Bronchial epithelial cell (primary cell): ENCODE measurements at regions not wholly inside any gene's neighbourhood (a gene's known extent, or its start where the extent isn't known, plus 50 kb on each side); places are given as distances from the start of the nearest gene placed in this dataset.

Experiments used
- DNase-seq: peaks from one replicate; pipeline ENCODE4 v3.0.0-alpha.2; 2010; ENCODE audit warnings: low read depth
- FAIRE-seq: peaks from 2 replicates; lab custom pipeline; 2011; peaks lifted over from hg19 to GRCh38; lab: Jason Lieb, UNC
- H3K27me3 ChIP-seq: 2 replicates; pipeline ENCODE4 v1.5.1; 2011; ENCODE audit warnings: low read length; ENCODE audit not compliant: control insufficient read depth, insufficient read depth
- H3K36me3 ChIP-seq: 2 replicates; pipeline ENCODE4 v1.5.1; 2011; ENCODE audit warnings: low read length; ENCODE audit not compliant: control insufficient read depth, insufficient read depth
- H3K4me3 ChIP-seq: 2 replicates; pipeline ENCODE4 v1.5.1; 2011; ENCODE audit warnings: mild to moderate bottlenecking, low read depth, low read length, control low read depth
- TF ChIP-seq, protein P1 (sequence below): IDR thresholded peaks from 2 replicates; pipeline ENCODE4 v1.5.1; 2011; ENCODE audit warnings: mild to moderate bottlenecking, moderate library complexity, low read length, control low read depth, inconsistent platforms; ENCODE audit not compliant: insufficient read depth, severe bottlenecking

DNA sequence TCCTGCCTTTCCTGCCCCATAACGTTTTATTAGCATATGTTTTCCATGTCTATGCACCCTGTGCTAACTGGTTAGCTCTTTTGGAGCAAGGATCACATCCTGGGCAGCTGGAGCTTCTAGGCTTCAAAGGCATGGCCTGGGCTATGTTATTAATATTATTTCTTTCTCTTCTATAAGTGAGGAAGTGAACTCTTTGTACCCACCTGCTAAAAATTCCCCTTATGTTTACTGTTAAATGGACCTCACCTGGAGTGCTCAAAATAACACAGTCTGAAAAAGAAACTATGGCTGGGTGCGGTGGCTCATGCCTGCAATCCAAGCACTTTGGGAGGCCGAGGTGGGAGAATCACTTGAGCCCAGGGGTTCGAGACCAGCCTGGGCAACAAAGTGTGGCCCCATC lies 97.8 kb downstream of the TNFAIP3 start:
- DNase-seq = no peak
- Histone ChIP-seq H3K27me3 (no peaks in the 10 kb centered on the region), H3K36me3 (no peaks in the 10 kb centered on the region), H3K4me3 (no peak overlapping the region)
- TF ChIP-seq, protein P1, sequence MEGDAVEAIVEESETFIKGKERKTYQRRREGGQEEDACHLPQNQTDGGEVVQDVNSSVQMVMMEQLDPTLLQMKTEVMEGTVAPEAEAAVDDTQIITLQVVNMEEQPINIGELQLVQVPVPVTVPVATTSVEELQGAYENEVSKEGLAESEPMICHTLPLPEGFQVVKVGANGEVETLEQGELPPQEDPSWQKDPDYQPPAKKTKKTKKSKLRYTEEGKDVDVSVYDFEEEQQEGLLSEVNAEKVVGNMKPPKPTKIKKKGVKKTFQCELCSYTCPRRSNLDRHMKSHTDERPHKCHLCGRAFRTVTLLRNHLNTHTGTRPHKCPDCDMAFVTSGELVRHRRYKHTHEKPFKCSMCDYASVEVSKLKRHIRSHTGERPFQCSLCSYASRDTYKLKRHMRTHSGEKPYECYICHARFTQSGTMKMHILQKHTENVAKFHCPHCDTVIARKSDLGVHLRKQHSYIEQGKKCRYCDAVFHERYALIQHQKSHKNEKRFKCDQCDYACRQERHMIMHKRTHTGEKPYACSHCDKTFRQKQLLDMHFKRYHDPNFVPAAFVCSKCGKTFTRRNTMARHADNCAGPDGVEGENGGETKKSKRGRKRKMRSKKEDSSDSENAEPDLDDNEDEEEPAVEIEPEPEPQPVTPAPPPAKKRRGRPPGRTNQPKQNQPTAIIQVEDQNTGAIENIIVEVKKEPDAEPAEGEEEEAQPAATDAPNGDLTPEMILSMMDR = no peak
- FAIRE-seq = no peak

DNA sequence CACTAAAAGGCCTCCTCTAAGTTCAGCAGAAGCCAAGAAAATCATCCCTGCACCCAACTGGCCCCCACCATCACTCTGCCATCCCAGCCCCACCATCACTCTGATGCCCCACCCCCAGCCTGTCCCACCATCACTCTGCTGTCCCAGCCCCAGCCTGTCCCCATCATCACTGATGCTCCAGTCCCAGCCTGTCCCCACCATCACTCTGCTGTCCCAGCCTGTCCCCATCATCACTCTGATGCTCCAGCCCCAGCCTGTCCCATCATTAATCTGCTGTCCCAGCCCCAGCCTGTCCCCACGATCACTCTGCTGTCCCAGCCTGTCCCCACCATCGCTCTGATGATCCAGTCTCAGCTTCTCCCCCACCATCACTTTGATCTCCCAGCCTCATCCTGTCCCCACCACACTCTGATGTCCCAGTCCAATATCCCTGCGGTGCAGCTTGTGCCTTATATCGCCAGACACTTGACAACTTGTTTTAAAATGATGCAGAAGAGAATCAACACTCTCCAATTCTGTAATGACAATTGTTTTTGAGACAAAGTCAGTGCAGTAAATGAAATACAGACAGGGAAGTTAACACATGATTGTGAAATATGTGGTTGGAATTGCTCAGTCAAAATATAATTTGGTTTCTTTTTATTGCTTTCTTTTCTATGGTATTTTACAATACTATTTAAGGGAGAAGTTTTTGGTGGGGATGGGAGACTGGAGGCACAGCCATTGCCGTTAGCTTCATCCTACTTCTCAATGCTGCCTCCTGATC lies 100.8 kb downstream of the TNFAIP3 start:
- TF ChIP-seq, protein P1 = no peak
- Histone ChIP-seq H3K36me3 (no peaks in the 10 kb centered on the region), H3K27me3 (no peaks in the 10 kb centered on the region), H3K4me3 (no peak overlapping the region)
- FAIRE-seq (no peak), DNase-seq (no peak)

DNA sequence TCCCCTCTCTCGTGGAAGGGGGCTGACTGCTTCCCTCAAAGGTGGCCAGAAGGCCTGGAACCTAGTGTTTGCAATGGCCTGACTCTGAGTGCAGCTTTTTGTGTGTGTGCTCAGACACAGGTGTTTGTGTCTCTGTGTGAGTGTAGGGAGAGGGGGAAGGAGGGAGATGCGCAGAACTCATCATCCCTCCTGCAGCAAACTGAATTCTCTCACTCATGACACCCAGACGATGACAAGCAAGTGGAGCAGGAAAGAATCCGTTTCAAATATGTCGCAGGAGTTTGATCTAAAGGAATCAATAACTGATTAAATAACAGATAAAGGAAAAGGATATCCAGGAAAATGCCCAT lies 101.4 kb downstream of the TNFAIP3 start:
- no peaks in the 10 kb centered on the region for H3K27me3 ChIP-seq
- H3K36me3 ChIP-seq = no peaks in the 10 kb centered on the region
- TF ChIP-seq, protein P1 = no peak
- no peak overlapping the region for H3K4me3 ChIP-seq
- DNase-seq (no peak), FAIRE-seq (no peak)

DNA sequence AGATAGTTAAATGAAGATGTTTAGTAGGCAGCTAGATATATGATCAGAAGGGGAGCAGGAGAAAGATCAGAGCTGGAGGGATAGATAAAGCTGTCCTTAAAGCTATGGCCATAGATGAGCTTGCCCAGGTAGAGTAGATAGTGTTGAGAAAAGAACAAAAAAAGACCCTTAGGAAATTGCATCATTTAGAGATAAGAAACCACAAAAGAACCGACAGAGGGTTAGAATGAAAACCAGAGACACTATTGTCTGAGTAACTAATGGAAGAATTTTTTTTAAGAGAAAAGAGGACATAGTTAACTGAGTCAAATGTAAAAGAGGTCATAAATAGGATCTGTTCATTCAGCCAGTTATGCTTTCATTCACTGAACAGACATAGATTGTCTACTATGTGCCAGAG lies 101.8 kb downstream of the TNFAIP3 start:
- Histone ChIP-seq H3K4me3 (no peak overlapping the region), H3K27me3 (no peaks in the 10 kb centered on the region), H3K36me3 (no peaks in the 10 kb centered on the region)
- FAIRE-seq = no peak
- TF ChIP-seq, protein P1 = no peak
- no peak for DNase-seq

DNA sequence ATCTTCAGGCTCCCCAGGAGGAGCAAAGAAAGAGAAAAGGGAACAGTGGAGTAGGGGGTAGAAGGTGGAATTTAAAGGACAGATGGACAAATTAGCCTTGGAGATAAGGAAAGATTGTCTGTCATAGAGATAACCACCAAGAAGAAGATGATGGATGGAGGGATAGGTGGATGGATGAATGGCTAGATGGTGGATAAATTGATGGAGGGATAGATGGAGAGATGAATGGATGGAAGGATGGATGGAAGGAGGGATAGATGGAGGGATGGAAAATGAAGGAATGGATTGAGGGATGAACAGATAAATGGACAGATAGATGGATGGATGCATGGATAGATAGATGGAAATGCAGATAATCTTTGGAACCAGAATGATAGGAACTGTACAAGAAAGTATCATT lies 102.8 kb downstream of the TNFAIP3 start:
- TF ChIP-seq, protein P1 = no peak
- no peaks in the 10 kb centered on the region for H3K36me3 ChIP-seq
- DNase-seq (no peak), FAIRE-seq (no peak)
- H3K4me3 ChIP-seq = no peak overlapping the region
- no peaks in the 10 kb centered on the region for H3K27me3 ChIP-seq

DNA sequence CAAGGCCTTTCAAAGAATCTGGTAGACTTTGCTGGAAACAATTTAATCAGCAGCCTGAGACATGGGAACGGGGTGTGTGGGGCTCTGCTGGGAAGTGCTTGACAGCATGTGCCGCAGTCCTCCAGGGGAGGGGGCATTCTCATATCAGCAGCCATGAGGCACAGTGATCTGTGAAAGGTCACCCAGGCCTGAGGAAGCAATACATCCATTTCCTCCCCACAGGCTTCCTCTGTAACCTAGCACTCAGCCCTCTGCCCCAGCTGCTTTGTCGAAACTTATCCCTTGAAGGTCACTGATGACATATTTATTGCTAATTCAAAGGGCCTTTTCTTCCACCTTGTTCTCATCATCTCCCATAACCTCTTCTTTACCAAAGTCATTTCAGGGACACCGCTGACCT lies 103.3 kb downstream of the TNFAIP3 start:
- no peak for FAIRE-seq
- no peak for DNase-seq
- Histone ChIP-seq H3K27me3 (no peaks in the 10 kb centered on the region), H3K4me3 (no peak overlapping the region), H3K36me3 (no peaks in the 10 kb centered on the region)
- TF ChIP-seq, protein P1 = no peak
